Left kidney (tissue), 1 donor: ENCODE measurements at regions not wholly inside any gene's neighbourhood (a gene's known extent, or its start where the extent isn't known, plus 50 kb on each side); places are given as distances from the start of the nearest gene placed in this dataset.
"Not testable (repeated sequence)": the region's sequence is repeated elsewhere in the genome, so short reads cannot be mapped to it uniquely, and the experiment has no call there.

Experiments
- DNase-seq: peaks from one replicate; pipeline ENCODE4 v3.0.0-alpha.2; 2013

DNA sequence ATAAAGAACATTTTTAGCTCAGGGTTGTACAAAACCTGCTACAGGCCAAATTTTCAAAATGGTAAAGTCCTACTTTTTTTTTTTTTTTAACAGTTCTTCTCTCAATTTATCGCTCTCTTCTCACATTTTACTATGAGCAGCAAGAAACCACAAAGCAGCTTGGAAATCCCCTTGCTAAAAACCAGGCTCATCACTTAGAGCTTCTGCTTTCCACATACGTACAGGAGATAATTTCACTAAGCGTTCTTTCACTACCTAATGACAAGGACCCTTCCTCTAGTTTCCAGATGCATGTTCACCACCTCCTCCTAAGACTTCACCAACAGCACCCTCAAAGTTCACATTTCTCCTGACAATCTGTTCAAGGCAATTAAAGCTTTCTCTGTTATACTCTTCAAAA lies 294.9 kb upstream of the CYRIA start:
- no peak for DNase-seq

DNA sequence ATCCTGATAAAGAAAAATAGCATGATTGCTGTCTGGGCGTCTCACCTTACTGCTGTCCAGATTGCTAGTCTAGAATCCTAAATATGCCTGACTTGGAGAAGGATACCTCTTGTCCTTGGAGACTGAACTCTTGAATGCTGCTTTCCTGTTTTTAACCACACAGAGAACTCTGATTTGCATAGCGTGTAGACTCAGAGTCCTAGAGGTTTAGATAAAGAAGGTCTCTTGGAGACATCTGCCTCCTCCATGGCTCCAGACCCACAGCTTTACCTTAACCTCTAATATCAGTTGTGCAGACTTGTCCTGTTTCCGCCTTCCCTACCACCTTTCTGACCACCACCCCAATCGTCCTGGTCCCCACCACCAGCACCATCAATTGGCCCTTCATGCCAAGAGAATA lies 292.6 kb upstream of the CYRIA start:
- DNase-seq, result no peak

DNA sequence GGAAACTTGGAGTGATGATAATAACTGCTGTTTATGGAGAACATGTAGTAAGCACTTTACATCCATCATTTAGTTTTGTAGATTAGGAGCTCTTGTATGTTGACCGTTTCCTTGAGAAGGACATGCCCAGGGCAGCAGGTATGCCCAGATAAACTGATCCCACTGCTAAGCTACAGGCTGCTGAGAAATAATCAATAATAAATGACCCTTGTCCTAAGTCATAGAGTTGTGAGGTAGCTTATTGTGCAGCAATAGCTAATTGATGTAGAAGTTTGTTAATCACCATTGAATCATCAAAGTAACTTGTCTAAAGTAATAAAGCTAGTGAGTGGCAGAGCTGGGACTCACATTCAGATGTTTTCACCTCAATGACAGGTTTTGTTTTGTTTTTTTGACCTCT lies 287.2 kb upstream of the CYRIA start:
- no peak for DNase-seq

DNA sequence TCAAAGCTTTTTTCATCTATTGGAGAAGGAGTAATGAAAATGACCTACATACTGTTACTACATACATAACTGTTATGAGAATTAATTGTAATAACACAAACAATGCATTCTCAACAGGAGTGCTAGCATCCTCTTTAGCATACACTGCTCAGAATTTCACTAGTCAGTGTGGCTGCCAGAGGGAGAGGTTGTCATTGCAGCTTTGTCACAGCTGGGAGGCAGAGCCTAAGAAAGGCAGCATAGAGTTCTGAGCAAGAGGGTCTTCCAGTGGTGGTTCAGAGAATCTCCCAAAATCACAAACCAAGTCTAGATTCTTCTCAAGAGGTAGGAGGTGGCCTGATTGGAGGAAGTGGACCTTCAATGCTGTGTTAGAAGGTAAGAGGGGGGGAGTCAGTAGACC lies 286.7 kb upstream of the CYRIA start:
- no peak for DNase-seq

DNA sequence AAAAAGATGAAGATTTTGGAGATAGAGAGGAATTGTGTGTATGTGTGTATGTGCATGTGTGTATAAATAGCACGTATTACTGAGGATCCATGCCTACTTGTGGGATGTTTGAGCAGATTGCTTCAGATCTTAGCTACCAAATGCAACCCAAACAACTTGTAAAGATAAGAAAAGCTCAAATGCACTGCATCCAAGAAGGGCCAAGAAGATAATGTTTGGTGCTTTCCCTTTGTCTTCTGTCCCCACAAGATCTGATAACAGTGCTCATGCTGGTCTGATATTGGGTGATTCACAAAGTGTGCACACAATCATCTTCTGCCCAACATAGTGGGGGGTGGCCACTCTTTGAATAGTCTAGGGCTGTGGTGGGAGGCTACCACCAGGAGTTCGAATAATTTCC lies 284.8 kb upstream of the CYRIA start:
- DNase-seq, result no peak

DNA sequence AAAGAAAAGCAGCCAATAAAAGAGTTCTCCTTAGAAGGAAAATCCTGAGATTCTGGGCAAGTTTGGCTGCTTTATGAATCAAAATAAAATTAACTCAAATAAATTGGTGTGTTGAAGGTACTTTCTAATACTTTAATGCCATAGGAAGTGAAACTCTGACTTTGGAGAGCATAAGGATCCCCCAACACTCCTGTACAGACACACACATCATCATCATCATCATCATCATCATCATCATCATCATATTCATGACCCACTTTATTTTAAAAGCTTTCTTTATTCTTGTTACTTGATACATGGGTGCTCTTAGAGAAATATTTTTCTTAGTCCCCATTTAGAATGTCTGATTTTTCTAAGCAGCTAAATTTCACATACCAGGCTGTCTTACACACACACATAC lies 283.1 kb upstream of the CYRIA start:
- DNase-seq, result no peak

DNA sequence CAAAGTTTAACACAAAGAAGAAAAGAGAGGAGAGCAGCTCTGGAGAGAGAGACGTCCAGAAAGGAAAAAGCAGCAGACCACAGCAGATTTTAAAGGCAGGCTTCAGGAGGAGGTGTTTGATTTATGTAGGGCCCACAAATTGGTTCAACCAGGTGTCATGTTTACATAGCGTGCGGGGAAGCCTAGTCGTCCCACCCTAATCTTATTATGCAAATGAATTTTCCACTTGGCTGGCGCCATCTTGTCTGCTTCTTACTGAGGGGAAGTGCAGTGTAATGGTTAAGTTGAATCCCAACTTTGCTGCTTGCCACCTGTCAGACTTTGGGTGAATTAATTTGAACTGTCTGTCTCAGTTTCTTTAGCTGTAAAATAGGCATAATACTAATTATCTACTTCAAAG lies 282.4 kb upstream of the CYRIA start:
- no peak for DNase-seq

DNA sequence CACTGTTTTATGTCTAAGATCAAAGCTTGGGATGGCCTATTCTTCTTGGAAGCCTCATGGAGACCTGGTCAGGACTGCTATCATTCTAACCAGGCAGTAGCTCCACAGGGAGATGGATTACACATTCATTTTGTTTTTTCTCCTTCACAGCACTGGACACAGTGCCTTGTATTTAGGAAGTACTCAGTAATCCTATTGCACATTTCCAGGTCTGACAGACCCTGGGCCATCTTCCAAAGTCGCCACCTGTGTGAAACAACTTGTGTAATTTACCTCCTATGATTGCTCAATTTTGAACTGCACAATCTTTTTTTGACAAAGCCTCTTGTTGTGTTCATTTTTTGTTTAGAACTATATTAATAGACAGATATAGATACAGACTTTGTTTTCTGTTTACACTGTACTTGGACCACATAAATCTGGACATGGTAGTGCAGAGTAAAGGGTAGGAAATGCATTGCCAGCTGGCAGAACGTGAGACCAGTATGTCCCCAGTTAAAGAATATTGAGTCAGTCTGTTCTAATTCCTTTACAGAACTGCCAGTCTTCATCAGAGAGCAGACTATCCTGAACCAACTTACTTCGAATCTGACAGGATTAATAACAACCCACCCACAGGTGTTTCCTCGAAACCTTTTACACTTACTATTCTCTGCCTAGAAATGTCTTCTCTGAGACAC lies 277.8 kb upstream of the CYRIA start:
- no peak for DNase-seq

DNA sequence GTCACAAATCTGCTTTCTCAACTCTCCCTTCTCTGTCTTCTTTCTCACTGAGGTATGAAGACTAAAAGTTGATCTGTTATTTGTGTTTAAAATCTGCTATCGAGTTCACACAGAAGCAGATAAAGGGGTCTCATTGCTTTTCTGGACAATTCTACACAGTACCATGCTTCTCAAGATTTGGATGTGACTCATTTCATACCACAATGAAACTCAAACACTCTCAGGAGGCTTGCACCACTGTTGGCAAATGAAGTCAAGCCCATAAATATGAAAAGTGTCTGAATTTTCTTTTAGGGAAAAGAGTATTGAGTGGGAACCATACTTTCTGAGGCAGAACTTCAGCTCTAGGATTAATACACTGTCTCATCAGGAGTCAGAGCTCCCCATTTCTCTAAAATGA lies 274.6 kb upstream of the CYRIA start:
- DNase-seq, result no peak

DNA sequence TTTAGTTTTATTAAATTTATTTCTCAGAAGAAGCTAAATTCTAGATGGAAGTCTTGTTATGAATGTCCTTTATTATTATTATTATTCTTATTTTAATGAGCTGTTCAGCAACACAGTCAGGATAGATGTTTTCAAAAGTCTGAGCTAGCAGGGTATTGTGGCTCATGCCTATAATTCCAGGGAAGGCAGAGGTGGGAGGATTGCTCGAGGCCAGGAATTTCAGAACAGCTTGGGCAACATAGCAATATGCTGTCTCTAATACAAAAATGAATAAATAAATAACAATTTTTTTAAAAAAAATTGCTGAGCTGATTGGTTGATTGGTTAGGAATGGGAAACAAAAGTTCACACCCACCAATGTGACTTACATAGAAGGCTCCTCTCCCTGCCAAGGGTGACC lies 274.1 kb upstream of the CYRIA start:
- no peak for DNase-seq

DNA sequence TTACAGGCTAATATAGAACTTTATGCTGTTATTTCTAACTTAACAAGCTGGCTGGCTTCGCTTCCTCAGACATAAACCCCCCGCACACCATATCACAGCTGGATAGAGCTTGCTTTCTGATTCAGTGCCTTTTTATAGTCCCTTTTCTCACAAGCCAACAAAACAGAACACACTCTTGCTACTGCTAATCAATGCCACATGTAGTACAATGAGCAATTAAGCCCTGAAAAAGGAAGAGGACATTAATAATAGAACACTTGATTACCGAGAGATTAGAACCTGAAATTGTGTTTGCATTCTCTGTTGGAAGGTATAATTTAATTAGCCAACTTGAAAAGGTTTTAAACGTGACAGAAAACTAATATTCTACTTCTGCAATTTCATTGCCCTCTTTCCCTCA lies 267.7 kb upstream of the CYRIA start:
- DNase-seq, result no peak

DNA sequence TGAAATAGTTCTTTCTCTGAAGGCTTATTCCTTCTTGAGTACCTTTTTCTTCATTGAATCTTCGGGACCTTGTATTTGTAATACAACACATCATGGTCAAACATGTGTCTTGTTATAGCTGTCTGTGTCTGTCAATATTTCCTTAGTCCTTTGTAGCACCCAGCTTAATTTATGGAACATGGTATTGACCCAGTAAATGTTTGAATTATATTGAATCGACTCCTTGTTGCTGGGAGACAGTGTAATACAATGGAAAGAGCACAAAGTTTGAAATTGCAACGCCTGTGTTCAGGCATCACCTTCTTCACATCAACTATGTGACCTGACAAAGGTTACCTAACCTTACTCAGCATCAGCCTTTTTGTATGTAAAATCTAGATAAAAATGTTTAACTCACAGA lies 267.2 kb upstream of the CYRIA start:
- DNase-seq, result no peak

DNA sequence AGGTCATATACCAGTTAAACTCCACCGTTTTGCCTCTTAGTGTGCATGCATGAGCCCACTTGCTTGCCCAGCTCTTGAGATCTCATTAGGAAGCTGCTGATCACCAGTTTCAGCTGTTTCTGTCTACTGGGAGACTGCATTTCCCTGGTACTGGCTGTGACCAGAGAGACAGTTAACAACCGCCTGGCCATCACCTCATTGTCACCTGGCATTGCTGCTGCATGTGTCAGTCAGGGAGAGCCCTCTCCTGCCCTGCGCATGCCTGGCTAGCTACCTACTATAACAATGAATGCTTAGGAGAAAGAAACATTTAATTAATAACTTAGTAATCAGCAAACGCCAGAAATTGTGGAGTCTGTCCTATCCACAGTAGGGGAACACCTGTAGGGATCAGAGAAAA lies 265.8 kb upstream of the CYRIA start:
- DNase-seq, result no peak

DNA sequence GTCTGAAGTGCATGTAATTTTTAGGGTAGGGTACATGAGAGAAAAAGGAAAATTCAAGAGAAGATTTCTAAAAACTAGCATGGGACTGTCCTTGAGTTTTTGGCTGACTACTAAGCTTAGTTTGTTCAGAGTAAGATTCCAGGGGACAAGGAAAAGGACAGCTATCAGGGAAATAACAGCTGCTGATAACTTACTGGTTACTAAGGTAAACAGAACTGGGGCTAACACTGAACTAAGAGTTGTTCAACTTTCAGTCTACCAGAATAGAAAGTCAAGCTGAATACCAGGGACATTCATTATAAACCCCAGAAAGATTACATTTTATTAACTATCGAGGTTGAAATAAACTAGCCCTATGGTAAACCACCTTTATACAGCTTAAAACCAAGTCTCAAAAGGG lies 261.8 kb upstream of the CYRIA start:
- DNase-seq, result no peak

DNA sequence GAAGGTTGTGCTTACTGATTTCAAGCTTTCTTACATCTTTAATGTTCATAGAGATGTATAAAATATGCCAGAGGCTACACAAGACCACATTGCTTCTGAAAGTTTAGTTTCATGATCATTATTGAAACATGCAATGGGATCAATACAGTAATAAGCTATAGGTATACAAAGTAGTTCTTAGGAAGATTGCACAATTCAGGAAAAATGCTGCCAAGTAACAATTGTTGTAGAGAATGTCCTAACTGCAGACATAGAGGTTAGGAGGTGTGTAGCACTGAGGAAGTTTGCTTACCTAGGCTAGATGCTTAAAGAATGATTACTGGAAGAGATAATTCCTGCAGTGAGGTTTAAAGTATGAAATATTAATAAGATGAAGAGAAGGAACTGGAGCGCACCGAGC lies 259.5 kb upstream of the CYRIA start:
- DNase-seq, result no peak

DNA sequence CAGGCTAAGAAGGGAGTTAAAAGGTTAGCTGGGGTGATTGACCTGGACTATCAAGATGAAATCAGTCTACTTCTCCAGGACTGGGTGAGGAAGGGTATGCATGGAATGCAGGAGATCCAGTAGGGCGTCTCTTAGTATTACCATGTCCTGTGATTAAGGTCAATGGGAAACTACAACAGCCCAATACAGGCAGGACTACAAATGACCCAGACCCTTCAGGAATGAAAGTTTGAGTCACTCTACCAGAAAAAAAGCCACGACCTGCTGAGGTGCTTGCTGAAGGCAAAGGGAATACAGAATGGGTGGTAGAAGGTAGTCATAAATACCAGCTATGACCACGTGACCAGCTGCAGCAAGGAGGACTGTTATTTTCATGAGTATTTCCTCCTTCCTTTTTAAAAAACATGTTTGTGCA lies 249.7 kb upstream of the CYRIA start:
- not testable (repeated sequence) for DNase-seq

DNA sequence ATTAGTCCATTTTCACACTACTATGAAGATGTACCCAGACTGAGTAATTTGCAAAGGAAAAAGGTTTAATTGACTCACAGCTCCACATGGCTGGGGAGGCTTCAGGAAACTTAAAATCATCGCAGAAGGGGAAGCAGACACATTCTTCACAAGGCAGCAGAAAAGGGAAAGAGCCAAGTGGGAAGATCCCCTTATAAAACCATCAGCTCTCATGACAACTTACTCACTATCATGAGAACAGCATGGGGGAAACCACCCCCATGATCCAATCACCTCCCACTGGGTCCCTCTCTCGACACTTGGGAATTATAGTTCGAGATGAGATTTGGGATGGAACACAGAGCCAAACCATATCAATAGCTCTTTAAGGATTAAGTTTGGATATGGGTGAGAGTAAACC lies 246.1 kb upstream of the CYRIA start:
- no peak for DNase-seq

DNA sequence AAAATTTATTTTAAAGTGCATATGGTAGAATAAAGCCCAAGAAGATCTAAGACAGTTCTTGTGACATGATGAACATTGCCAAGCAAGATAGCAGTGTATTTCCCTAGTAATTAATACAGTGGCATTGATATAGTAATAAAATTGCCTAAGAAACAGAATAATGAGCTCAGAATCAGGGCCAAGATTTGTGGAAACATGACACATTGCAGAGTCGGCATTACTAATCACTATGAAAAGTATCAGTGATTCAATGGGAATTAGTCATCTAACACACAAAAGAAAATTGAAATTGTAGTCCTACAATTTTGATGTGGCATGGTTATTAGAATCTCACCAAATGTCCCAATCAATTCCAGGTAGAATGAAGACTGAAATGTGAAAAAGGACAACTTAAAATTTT lies 243.0 kb upstream of the CYRIA start:
- DNase-seq, result no peak

DNA sequence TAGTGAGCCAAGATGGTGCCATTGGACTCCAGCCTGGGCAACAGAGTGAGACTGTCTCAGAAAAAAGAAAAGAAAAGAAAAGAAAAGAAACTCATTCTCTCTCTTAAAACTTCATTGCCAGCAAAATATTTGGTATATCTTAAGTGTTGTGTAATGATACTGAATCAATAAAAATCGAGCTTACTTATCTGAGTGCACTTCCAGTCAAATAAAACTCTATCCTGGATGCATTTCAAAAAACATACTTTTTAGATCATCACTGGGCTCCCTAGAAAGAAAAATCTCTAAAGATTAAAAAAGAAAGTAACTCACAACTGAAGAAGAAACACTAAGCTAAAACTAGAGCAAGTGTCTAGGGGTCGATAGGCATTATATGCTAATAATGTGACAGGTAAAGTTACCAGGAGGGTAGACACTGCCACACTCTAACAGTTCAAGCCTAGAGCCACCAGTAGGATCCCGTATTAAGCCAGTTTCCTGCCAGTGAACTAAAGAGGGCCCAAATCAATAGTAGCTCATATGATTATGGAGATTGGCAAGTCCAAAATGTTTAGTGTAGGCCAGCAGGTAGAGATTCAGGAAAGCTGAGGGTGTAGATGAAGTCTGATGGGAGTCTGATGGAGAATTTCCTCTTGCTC lies 242.1 kb upstream of the CYRIA start:
- no peak for DNase-seq

DNA sequence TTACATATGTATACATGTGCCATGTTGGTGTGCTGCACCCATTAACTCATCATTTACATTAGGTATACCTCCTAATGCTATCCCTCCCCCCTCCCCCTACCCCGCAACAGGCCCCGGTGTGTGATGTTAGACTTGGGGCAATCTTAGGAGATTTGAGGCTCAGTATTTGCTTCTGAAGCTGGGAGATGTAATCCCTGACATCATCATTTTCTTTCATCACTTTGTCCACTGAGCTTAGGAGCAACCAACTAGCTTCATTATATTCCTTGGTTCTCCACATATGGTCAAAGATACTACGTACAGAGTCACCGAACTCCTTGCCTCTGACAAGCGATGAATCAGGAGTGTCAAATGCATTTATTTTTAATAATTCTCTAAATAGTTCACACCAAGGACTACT lies 239.7 kb upstream of the CYRIA start:
- DNase-seq, result not testable (repeated sequence)

DNA sequence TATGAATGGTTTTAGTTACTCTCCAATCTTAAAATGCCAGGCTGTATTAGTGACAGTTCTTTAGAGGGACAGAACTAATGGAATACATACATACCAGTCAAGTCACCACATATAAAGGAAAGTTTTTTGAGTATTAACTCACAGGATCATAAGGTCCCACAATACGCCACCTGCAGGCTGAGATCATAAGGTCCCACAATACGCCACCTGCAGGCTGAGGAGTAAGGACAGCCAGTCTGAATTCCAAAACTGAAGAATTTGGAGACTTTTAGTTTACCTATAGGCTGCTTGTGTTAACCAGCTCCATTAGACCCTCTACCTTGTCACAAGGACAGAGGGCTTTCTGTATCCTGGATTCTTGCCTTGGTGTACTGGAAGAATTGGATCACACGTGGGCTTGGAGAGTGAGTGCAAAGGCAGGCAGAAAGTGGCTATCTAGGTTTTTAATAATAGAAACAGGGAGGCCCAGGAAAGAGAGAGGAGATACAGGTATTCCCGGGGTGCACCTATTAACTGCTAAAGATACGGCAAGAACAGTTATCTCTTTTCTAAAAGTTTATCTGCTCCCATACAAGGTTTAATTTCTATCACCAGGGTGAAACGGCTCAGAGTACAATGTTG lies 234.9 kb upstream of the CYRIA start:
- DNase-seq, result no peak

DNA sequence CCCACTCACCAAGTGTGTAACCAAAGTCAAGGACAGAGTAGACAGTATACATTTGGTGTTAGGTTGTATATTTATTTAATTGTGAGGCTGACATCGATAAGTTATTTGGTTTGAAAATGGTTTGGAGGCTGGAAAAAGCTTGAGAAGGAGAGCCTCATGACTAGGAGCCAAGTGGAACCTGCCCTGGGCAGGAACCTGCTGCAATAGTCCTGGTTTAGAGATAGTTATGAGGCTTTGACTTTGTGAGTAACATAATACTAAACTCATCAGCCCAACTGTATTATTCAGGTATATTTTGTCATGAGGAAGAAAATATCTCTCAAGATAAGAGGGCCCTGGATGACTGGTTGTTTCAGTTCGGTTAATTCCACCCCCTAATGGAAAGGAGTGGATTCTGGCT lies 234.3 kb upstream of the CYRIA start:
- DNase-seq, result no peak

DNA sequence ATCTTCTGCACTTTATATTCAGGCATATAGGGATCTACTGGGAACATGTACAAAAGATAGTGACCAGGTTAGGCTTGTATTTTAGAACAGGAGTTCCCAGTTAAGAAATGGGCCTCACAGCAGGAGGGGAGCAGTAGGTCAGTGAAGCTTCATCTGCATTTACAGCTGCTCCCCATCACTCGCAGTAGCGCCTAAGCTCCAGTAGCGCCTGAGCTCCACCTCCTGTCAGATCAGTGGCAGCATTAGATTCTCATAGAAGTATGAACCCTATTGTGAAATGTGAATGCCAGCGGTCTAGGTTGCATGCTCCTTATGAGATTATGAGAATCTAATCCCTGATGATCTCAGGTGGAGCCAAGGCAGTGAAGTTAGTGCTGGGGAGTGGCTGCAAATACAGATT lies 224.4 kb upstream of the CYRIA start:
- no peak for DNase-seq

DNA sequence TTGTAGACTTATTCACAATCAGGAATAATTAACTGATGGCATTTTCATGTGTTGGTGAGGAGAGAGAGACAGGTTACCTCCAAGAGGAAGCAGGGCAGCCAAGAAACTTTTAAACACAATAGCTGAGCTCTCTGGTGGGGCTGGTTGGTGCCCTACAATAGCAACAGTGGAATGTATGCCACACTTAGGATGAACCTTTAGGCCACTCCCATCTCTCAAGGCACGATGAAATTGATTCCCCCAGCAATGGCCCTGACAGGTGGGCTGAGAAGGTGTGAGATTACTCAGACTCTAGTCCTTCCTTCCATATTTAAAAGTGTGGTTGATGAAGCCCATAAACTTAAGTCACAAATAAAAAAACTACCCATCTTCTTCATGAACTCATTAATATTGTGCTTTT lies 219.4 kb upstream of the CYRIA start:
- no peak for DNase-seq
